ENCODE measurements at regions not wholly inside any gene's neighbourhood (a gene's known extent, or its start where the extent isn't known, plus 50 kb on each side); places are given as distances from the start of the nearest gene placed in this dataset.

- 0% methylated on average over 1 of the region's 1 CpG for WGBS (ENCODE audit: insufficient coverage, insufficient replicate concordance, low lambda C conversion rate, missing lambda C conversion rate)
- TF ChIP-seq ATF2 (IDR thresholded peaks at IDR 0.05; ENCODE audit: low read length) (no peak), EED (IDR thresholded peaks at IDR 0.05; ENCODE audit: low read depth) (no peak), NBN (IDR thresholded peaks at IDR 0.05) (no peak), MYB (IDR thresholded peaks at IDR 0.05; ENCODE audit: borderline replicate concordance, low read depth, low read length) (no peak), POLR2AphosphoS5 (IDR thresholded peaks at IDR 0.05; ENCODE audit: low read length) (no peak), NRF1 (conservative IDR thresholded peaks at IDR 0.05; ENCODE audit: low read depth, low read length) (no peak)
- no peak for DNase-seq (ENCODE audit: low read depth, low spot score)
- Histone ChIP-seq H3K4me1 (ENCODE audit: control insufficient read depth, insufficient read depth, low read length) (no peaks in the 10 kb centered on the region), H2AFZ (ENCODE audit: control insufficient read depth, low read depth, low read length) (no peak overlapping the region), H3K79me2 (ENCODE audit: control insufficient read depth, insufficient read depth, low read length) (no peaks in the 10 kb centered on the region), H3K27ac (ENCODE audit: control insufficient read depth, insufficient read depth) (no peak overlapping the region), H4K20me1 (ENCODE audit: control insufficient read depth, insufficient read depth) (no peaks in the 10 kb centered on the region), H3K9me3 (replicated peaks; ENCODE audit: control insufficient read depth, insufficient read depth, low read length) (no peaks in the 10 kb centered on the region; the same call in 2 of the 3 replicates), H3K36me3 (ENCODE audit: control insufficient read depth in 2 of 2, insufficient read depth in 2 of 2, low read length in 1 of 2) (no peaks in the 10 kb centered on the region), H3K4me3 (no peak overlapping the region), H3K27me3 (replicated peaks in 1 of 2; ENCODE audit: control insufficient read depth in 2 of 2, insufficient read depth in 2 of 2, low read length in 1 of 2) (no peaks in the 10 kb centered on the region), H3K4me2 (ENCODE audit: control insufficient read depth, insufficient read depth) (no peak overlapping the region), H3K9ac (ENCODE audit: control insufficient read depth, insufficient read depth, low read length) (no peak overlapping the region)
- ChIA-PET CTCF (no interaction called here), SMC1A (ENCODE audit: uncharacterized antibody, unreplicated experiment) (no interaction called here), POLR2A (no interaction called here), RAD21 (ENCODE audit: unreplicated experiment) (no interaction called here)
- intact Hi-C loops (cut with micrococcal nuclease; ENCODE audit: unreplicated experiment) (no loop called here), in situ Hi-C loops (cut with MboI) (no loop called here)
- no peak for FAIRE-seq
- no peak for ATAC-seq
- BruUV-seq (replicated peaks), result no TSS peak
Observed at GRCh38 chr6:82704045-82704444, 340.4 kb downstream of the TPBG start.

- in situ Hi-C loops (cut with MboI), result no loop called here
- POLR2A ChIA-PET, result no interaction called here
- no peak for FAIRE-seq
Observed at GRCh38 chr6:82705579-82705978, 342.0 kb downstream of the TPBG start.

More at GRCh38 chr6:82705579-82705978, 342.0 kb downstream of the TPBG start:
- Histone ChIP-seq H3K36me3 (ENCODE audit: control insufficient read depth in 2 of 2, insufficient read depth in 2 of 2, low read length in 1 of 2) (no peaks in the 10 kb centered on the region), H3K27me3 (replicated peaks in 1 of 2; ENCODE audit: control insufficient read depth in 2 of 2, insufficient read depth in 2 of 2, low read length in 1 of 2) (no peaks in the 10 kb centered on the region), H3K79me2 (ENCODE audit: control insufficient read depth, insufficient read depth, low read length) (no peaks in the 10 kb centered on the region), H3K9ac (ENCODE audit: control insufficient read depth, insufficient read depth, low read length) (no peak overlapping the region), H3K4me3 (no peak overlapping the region), H3K27ac (ENCODE audit: control insufficient read depth, insufficient read depth) (no peak overlapping the region), H3K4me1 (ENCODE audit: control insufficient read depth, insufficient read depth, low read length) (no peaks in the 10 kb centered on the region), H2AFZ (ENCODE audit: control insufficient read depth, low read depth, low read length) (no peak overlapping the region), H3K9me3 (replicated peaks; ENCODE audit: control insufficient read depth, insufficient read depth, low read length) (no peaks in the 10 kb centered on the region; the same call in 2 of the 3 replicates), H3K4me2 (ENCODE audit: control insufficient read depth, insufficient read depth) (no peak overlapping the region), H4K20me1 (ENCODE audit: control insufficient read depth, insufficient read depth) (no peaks in the 10 kb centered on the region)
- intact Hi-C loops (cut with micrococcal nuclease; ENCODE audit: unreplicated experiment), result no loop called here
- 0% methylated on average over 3 of the region's 3 CpGs for WGBS (ENCODE audit: insufficient coverage, insufficient replicate concordance, low lambda C conversion rate, missing lambda C conversion rate)
- TF ChIP-seq ZNF207 (IDR thresholded peaks at IDR 0.05; ENCODE audit: borderline replicate concordance) (no peak), SMC3 (IDR thresholded peaks at IDR 0.05; ENCODE audit: borderline replicate concordance, low read length) (no peak), STAT3 (IDR thresholded peaks at IDR 0.05; ENCODE audit: low read depth, low read length) (no peak), KDM1A (IDR thresholded peaks at IDR 0.05; ENCODE audit: borderline replicate concordance) (no peak), JUNB (IDR thresholded peaks at IDR 0.05) (no peak), GATAD2B (conservative IDR thresholded peaks at IDR 0.05; ENCODE audit: low read depth) (no peak), SUZ12 (IDR thresholded peaks at IDR 0.05; ENCODE audit: unreplicated experiment) (no peak), E4F1 (IDR thresholded peaks at IDR 0.05; ENCODE audit: borderline replicate concordance, partially characterized antibody) (no peak), TCF7 (IDR thresholded peaks at IDR 0.05; ENCODE audit: borderline replicate concordance) (no peak), CREB1 (IDR thresholded peaks at IDR 0.05; ENCODE audit: low read depth) (no peak)
- ATAC-seq (no peak), DNase-seq (ENCODE audit: low read depth, low spot score) (no peak)
- CTCF ChIA-PET, result no interaction called here
- RAD21 ChIA-PET (ENCODE audit: unreplicated experiment), result no interaction called here
- BruUV-seq (replicated peaks), result no TSS peak
- SMC1A ChIA-PET (ENCODE audit: uncharacterized antibody, unreplicated experiment), result no interaction called here
